ENCODE measurements at regions not wholly inside any gene's neighbourhood (a gene's known extent, or its start where the extent isn't known, plus 50 kb on each side); places are given as distances from the start of the nearest gene placed in this dataset.

DNA sequence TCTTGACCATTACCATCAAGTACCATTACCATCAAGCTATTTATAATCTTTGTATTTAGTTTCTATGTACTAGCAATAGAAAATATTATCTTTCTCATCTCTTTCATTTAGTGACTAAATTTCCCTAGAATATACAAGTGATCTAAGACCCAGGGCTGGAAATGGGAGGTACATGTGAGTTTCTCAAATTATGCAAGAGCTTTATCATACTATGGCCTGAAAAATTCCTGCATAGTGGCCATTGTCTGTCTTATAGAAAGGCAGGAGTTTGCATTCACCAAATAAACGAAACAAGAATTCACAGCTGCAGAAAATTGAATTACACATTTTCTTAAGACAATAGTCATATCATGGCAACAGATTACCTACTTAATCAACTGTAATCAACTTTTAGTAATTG is 50.7 kb upstream of the HDAC9 start:
- in situ Hi-C loops (cut with HindIII; ENCODE audit: low sequenced_read_pairs): no loop called here

DNA sequence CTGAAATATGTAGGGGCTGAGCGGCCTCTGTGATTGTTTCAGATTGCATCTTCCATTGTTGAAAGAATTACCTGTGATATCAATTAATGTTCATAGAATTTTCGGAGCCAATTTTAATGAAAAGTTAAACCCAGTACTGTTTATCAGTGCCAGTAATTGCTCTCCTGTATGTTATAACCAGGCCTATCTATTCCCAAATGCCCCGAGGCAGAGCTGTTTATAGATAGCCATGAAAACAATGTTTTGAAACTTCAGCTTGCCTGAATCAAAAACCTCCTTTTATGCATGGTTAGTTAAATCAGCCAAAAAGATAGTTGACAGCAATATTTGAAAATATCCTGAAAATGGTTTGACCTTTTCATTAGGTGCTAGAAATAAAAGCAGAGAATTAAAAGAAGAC is 50.1 kb upstream of the HDAC9 start:
- in situ Hi-C loops (cut with HindIII; ENCODE audit: low sequenced_read_pairs): no loop called here
